SK-N-SH treated with all-trans-retinoic acid at 6 μM for 48 hours (cell line): ENCODE measurements at regions not wholly inside any gene's neighbourhood (a gene's known extent, or its start where the extent isn't known, plus 50 kb on each side); places are given as distances from the start of the nearest gene placed in this dataset.
"Not testable (repeated sequence)": the region's sequence is repeated elsewhere in the genome, so short reads cannot be mapped to it uniquely, and the experiment has no call there.

Experiments used
- ATAC-seq: fragments of 200-7000 bp; cut with Tn5 transposase; 3 replicates; pipeline ENCODE4 v1.9.1; 2020; ENCODE audit warnings: mild to moderate bottlenecking, moderate library complexity
- ARNTL ChIP-seq: fragments of 450-650 bp; formaldehyde crosslinking; IDR thresholded peaks from 2 replicates; pipeline ENCODE4 v1.5.0; 2020; ENCODE audit warnings: low read depth, mild to moderate bottlenecking, moderate library complexity, borderline replicate concordance
- CSDC2 ChIP-seq: fragments of 250-450 bp; sonication (Bioruptor Pico); IDR thresholded peaks from 2 replicates; pipeline ENCODE4 v1.5.0; 2020; ENCODE audit warnings: mild to moderate bottlenecking, moderate library complexity
- ESRRG ChIP-seq: fragments of 250-450 bp; sonication (Bioruptor Pico); IDR thresholded peaks from 2 replicates; pipeline ENCODE4 v1.6.1; 2021; ENCODE audit warnings: mild to moderate bottlenecking
- GLIS3 ChIP-seq: fragments of 250-450 bp; sonication (Bioruptor Pico); IDR thresholded peaks from 2 replicates; pipeline ENCODE4 v1.5.0; 2020; ENCODE audit warnings: mild to moderate bottlenecking, moderate library complexity
- ISL1 ChIP-seq: fragments of 250-450 bp; sonication (Bioruptor Pico); IDR thresholded peaks from 2 replicates; pipeline ENCODE4 v2.1.2; 2022; ENCODE audit warnings: mild to moderate bottlenecking, moderate library complexity
- OSR1 ChIP-seq: fragments of 250-450 bp; sonication (Bioruptor Pico); IDR thresholded peaks from 2 replicates; pipeline ENCODE4 v1.8.0; 2022; ENCODE audit warnings: moderate library complexity, mild to moderate bottlenecking, inconsistent platforms
- RARB ChIP-seq: fragments of 250-450 bp; sonication (Bioruptor Pico); IDR thresholded peaks from 2 replicates; pipeline ENCODE4 v1.8.0; 2021; ENCODE audit warnings: mild to moderate bottlenecking, moderate library complexity
- SNAI2 ChIP-seq: fragments of 250-450 bp; sonication (Bioruptor Pico); IDR thresholded peaks from 2 replicates; pipeline ENCODE4 v1.5.0; 2020; ENCODE audit warnings: mild to moderate bottlenecking, moderate library complexity
- TCF4 ChIP-seq: fragments of 250-450 bp; sonication (Bioruptor Pico); IDR thresholded peaks from 2 replicates; pipeline ENCODE4 v1.8.0; 2021; ENCODE audit warnings: mild to moderate bottlenecking, moderate library complexity, borderline replicate concordance
- ZC3H10 ChIP-seq: fragments of 250-450 bp; sonication (Bioruptor Pico); IDR thresholded peaks from 2 replicates; pipeline ENCODE4 v1.5.1; 2021; ENCODE audit warnings: mild to moderate bottlenecking, moderate library complexity
- ZFP3 ChIP-seq: fragments of 250-450 bp; sonication (Bioruptor Pico); IDR thresholded peaks from 2 replicates; pipeline ENCODE4 v1.5.0; 2020; ENCODE audit warnings: mild to moderate bottlenecking, moderate library complexity
- ZFP30 ChIP-seq: fragments of 450-650 bp; formaldehyde crosslinking; IDR thresholded peaks from 2 replicates; pipeline ENCODE4 v1.5.0; 2022; ENCODE audit warnings: mild to moderate bottlenecking, moderate library complexity
- ZNF565 ChIP-seq: fragments of 450-650 bp; formaldehyde crosslinking; conservative IDR thresholded peaks from 2 replicates; pipeline ENCODE4 v1.5.0; 2020; ENCODE audit warnings: low read depth, mild to moderate bottlenecking, moderate library complexity
- ZNF70 ChIP-seq: fragments of 450-650 bp; formaldehyde crosslinking; IDR thresholded peaks from 2 replicates; pipeline ENCODE4 v1.5.0; 2020; ENCODE audit warnings: mild to moderate bottlenecking, moderate library complexity
- ZNF8 ChIP-seq: fragments of 450-650 bp; formaldehyde crosslinking; IDR thresholded peaks from 2 replicates; pipeline ENCODE4 v1.5.0; 2020; ENCODE audit warnings: mild to moderate bottlenecking, moderate library complexity
- TF ChIP-seq, protein P1 (sequence below): fragments of 250-450 bp; sonication (Bioruptor Pico); IDR thresholded peaks from 2 replicates; pipeline ENCODE4 v1.5.1; 2021; ENCODE audit warnings: mild to moderate bottlenecking, moderate library complexity
- TF ChIP-seq, protein P2 (sequence below): fragments of 250-450 bp; sonication (Bioruptor Pico); IDR thresholded peaks from 2 replicates; pipeline ENCODE4 v1.8.0; 2020; ENCODE audit warnings: mild to moderate bottlenecking, moderate library complexity, borderline replicate concordance
- TF ChIP-seq, protein P3 (sequence below): fragments of 250-450 bp; sonication (Bioruptor Pico); IDR thresholded peaks from 2 replicates; pipeline ENCODE4 v1.5.1; 2020; ENCODE audit warnings: low read depth, mild to moderate bottlenecking, moderate library complexity
- TF ChIP-seq, protein P4 (sequence below): fragments of 250-450 bp; sonication (Bioruptor Pico); IDR thresholded peaks from 2 replicates; pipeline ENCODE4 v1.8.0; 2021; ENCODE audit warnings: low read depth, mild to moderate bottlenecking, moderate library complexity, borderline replicate concordance

DNA sequence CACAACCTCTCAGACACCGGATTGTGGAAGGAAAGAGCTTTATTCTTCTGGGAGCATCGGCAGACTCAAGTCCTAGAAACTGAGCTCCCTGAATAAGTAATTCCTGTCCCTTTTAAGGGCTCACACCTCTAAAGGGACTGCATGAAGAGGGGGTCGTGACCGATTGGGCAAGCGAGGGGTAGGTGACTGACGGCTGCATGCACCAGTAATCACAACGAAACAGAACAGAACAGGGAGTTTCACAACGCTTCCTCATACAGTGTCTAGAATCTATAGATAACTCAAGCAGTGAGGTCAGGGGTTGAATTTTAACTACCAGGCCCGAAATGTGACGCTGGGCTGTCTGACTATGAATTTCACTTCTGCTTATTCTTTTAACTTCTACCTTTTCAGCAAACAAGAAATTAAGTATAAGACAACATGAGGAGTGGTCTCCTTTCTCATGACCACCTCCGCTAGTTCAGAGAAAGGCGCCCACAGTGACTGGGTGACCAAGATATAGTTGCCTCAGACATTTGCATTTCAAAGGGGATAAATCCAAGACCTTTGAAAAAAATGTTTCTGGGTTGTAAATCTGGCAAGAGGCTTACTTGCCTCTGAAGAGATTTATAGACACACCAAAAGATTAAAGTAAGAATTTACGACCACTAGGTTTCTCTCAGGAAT, 88.4 kb upstream of the ATF7IP2 start:
- TF ChIP-seq GLIS3: no peak
- TF ChIP-seq CSDC2: no peak
- TF ChIP-seq, protein P1, sequence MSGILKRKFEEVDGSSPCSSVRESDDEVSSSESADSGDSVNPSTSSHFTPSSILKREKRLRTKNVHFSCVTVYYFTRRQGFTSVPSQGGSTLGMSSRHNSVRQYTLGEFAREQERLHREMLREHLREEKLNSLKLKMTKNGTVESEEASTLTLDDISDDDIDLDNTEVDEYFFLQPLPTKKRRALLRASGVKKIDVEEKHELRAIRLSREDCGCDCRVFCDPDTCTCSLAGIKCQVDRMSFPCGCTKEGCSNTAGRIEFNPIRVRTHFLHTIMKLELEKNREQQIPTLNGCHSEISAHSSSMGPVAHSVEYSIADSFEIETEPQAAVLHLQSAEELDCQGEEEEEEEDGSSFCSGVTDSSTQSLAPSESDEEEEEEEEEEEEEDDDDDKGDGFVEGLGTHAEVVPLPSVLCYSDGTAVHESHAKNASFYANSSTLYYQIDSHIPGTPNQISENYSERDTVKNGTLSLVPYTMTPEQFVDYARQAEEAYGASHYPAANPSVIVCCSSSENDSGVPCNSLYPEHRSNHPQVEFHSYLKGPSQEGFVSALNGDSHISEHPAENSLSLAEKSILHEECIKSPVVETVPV (CRISPR knock-in tag): no peak
- ATAC-seq: no peak

DNA sequence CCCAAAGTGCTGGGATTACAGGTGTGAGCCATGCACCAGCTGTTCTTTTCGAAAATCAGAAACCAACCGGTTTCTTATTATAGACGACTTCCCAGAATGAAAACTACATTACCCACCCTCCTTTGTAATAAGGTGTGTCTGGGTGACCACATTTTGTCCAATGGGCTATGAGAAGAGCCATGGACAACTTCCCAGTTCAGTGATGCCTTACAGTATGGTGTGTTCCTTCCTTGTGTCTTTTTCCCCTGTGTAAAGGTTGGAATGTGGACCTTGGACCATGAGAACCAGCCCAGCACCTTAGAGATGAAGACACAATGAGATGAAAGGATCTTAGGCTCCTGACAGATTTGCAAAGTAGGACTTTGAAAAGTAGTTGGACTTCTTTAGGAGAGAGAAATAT, 85.0 kb upstream of the ATF7IP2 start:
- no peak for ATAC-seq
- TF ChIP-seq ISL1 (CRISPR knock-in tag): no peak
- TF ChIP-seq SNAI2 (CRISPR knock-in tag): no peak
- no peak for TF ChIP-seq ARNTL (CRISPR knock-in tag)
- no peak for TF ChIP-seq ZFP30 (CRISPR knock-in tag)
- TF ChIP-seq TCF4 (CRISPR knock-in tag): no peak
- no peak for TF ChIP-seq ZFP3 (CRISPR knock-in tag)
- TF ChIP-seq OSR1 (CRISPR knock-in tag): no peak
- TF ChIP-seq, protein P2, sequence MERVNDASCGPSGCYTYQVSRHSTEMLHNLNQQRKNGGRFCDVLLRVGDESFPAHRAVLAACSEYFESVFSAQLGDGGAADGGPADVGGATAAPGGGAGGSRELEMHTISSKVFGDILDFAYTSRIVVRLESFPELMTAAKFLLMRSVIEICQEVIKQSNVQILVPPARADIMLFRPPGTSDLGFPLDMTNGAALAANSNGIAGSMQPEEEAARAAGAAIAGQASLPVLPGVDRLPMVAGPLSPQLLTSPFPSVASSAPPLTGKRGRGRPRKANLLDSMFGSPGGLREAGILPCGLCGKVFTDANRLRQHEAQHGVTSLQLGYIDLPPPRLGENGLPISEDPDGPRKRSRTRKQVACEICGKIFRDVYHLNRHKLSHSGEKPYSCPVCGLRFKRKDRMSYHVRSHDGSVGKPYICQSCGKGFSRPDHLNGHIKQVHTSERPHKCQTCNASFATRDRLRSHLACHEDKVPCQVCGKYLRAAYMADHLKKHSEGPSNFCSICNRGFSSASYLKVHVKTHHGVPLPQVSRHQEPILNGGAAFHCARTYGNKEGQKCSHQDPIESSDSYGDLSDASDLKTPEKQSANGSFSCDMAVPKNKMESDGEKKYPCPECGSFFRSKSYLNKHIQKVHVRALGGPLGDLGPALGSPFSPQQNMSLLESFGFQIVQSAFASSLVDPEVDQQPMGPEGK (CRISPR knock-in tag): no peak

DNA sequence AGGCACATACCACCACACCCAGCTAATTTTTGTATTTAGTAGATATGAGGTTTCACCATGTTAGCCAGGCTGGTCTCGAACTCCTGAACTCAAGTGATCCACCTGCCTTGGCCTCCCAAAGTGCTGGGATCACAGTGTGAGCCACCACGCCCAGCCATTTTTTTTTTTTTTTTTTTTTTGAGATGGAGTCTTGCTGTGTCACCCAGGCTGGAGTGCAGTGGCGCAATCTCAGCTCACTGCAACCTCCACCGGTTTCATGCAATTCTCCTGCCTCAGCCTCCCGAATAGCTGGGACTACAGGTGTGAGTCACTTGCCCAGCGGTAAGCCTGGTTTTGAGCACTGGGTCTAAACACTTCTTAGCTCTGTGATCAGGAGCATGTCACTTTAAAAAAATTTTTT, 84.3 kb upstream of the ATF7IP2 start:
- not testable (repeated sequence) for ATAC-seq

DNA sequence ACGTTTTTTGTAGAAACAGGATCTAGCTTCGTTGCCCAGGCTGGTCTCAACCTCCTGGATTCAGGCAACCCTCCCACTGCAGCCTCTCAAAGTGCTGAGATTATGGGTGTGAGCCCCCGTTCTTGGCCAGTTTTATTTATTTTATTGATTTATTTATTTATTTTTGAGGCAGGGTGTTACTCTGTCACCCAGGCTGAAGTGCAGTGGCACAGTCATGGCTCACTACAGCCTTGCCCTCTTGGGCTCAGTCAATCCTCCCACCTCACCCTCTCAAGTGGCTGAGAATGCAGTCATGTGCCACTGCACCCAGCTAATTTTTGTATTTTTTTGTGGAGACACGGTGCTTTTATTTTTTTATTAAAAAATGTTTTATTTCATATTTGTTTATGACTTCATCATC, 79.9 kb upstream of the ATF7IP2 start:
- ATAC-seq: no peak
- TF ChIP-seq ESRRG (CRISPR knock-in tag) (no peak), OSR1 (CRISPR knock-in tag) (no peak), ZNF70 (CRISPR knock-in tag) (no peak), ARNTL (CRISPR knock-in tag) (no peak), GLIS3 (no peak), ISL1 (CRISPR knock-in tag) (no peak), ZFP30 (CRISPR knock-in tag) (no peak), RARB (CRISPR knock-in tag) (no peak), ZNF8 (CRISPR knock-in tag) (no peak), CSDC2 (no peak), ZNF565 (CRISPR knock-in tag) (no peak), ZC3H10 (CRISPR knock-in tag) (no peak), SNAI2 (CRISPR knock-in tag) (no peak)
- TF ChIP-seq, protein P1 (CRISPR knock-in tag): no peak
- TF ChIP-seq, protein P3, sequence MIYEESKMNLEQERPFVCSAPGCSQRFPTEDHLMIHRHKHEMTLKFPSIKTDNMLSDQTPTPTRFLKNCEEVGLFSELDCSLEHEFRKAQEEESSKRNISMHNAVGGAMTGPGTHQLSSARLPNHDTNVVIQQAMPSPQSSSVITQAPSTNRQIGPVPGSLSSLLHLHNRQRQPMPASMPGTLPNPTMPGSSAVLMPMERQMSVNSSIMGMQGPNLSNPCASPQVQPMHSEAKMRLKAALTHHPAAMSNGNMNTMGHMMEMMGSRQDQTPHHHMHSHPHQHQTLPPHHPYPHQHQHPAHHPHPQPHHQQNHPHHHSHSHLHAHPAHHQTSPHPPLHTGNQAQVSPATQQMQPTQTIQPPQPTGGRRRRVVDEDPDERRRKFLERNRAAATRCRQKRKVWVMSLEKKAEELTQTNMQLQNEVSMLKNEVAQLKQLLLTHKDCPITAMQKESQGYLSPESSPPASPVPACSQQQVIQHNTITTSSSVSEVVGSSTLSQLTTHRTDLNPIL: no peak
- TF ChIP-seq, protein P4, sequence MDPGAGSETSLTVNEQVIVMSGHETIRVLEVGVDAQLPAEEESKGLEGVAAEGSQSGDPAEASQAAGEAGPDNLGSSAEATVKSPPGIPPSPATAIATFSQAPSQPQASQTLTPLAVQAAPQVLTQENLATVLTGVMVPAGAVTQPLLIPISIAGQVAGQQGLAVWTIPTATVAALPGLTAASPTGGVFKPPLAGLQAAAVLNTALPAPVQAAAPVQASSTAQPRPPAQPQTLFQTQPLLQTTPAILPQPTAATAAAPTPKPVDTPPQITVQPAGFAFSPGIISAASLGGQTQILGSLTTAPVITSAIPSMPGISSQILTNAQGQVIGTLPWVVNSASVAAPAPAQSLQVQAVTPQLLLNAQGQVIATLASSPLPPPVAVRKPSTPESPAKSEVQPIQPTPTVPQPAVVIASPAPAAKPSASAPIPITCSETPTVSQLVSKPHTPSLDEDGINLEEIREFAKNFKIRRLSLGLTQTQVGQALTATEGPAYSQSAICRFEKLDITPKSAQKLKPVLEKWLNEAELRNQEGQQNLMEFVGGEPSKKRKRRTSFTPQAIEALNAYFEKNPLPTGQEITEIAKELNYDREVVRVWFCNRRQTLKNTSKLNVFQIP (CRISPR knock-in tag): no peak
- TF ChIP-seq, protein P2 (CRISPR knock-in tag): no peak
